22Rv1 (cell line): ENCODE measurements at regions not wholly inside any gene's neighbourhood (a gene's known extent, or its start where the extent isn't known, plus 50 kb on each side); places are given as distances from the start of the nearest gene placed in this dataset.

Experiments
- ZFX ChIP-seq: fragments of 450-650 bp; IDR thresholded peaks from 2 replicates; pipeline ENCODE4 v1.6.1; 2017; ENCODE audit warnings: antibody characterized with exemption, borderline replicate concordance
- TF ChIP-seq, protein P1 (sequence below): fragments of 450-650 bp; IDR thresholded peaks from 2 replicates; pipeline ENCODE4 v1.5.1; 2017; ENCODE audit warnings: mild to moderate bottlenecking

DNA sequence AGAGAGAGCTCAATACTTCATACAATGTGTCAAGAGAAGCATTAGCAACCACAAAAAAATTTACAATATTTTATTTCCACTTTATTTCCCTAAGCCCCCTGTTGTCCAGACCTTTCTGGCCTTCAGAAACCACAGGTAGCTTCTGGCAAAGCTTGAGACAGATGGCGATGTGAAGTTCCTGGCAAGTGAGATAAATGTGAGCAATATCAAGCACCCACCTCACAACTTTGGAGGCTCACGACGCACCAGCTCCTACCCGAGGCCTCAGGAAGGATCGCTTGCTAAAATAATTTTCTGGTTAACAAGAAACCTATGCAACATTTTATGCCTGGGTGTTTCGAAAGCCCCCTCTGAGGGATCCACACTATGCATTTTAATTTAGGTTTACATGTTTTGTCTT is 158.1 kb upstream of the CHAC2 start:
- TF ChIP-seq, protein P1, sequence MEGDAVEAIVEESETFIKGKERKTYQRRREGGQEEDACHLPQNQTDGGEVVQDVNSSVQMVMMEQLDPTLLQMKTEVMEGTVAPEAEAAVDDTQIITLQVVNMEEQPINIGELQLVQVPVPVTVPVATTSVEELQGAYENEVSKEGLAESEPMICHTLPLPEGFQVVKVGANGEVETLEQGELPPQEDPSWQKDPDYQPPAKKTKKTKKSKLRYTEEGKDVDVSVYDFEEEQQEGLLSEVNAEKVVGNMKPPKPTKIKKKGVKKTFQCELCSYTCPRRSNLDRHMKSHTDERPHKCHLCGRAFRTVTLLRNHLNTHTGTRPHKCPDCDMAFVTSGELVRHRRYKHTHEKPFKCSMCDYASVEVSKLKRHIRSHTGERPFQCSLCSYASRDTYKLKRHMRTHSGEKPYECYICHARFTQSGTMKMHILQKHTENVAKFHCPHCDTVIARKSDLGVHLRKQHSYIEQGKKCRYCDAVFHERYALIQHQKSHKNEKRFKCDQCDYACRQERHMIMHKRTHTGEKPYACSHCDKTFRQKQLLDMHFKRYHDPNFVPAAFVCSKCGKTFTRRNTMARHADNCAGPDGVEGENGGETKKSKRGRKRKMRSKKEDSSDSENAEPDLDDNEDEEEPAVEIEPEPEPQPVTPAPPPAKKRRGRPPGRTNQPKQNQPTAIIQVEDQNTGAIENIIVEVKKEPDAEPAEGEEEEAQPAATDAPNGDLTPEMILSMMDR = no peak
- TF ChIP-seq ZFX = no peak
